Activated T-cell treated with anti-CD3 and anti-CD28 coated beads, Interleukin-2, amount 50 U/mL, for 4 hours (primary cell): ENCODE measurements at regions not wholly inside any gene's neighbourhood (a gene's known extent, or its start where the extent isn't known, plus 50 kb on each side); places are given as distances from the start of the nearest gene placed in this dataset.
"Not testable (repeated sequence)": the region's sequence is repeated elsewhere in the genome, so short reads cannot be mapped to it uniquely, and the experiment has no call there.

Experiments
- ATAC-seq, 2 donors: fragments of 200-7000 bp; cut with Tn5 transposase; one replicate each; pipeline ENCODE4 v1.10.0; 2021
- DNase-seq: peaks from one replicate; pipeline ENCODE4 v3.0.0-alpha.2; 2020
- H3K27me3 Mint-ChIP-seq: one replicate; pipeline ENCODE4 v1.8.0; 2021; ENCODE audit warnings: low read depth, mixed read lengths
- H3K36me3 Mint-ChIP-seq: one replicate; pipeline ENCODE4 v1.8.0; 2022; ENCODE audit warnings: mixed read lengths; ENCODE audit not compliant: insufficient read depth
- H3K4me1 Mint-ChIP-seq: one replicate; pipeline ENCODE4 v1.8.0; 2021; ENCODE audit warnings: low read depth, mixed read lengths
- H3K4me3 Mint-ChIP-seq: one replicate; pipeline ENCODE4 v1.8.0; 2021; ENCODE audit warnings: mild to moderate bottlenecking, moderate library complexity, mixed read lengths
- H3K9me3 Mint-ChIP-seq: one replicate; pipeline ENCODE4 v1.8.0; 2021; ENCODE audit warnings: mixed read lengths

DNA sequence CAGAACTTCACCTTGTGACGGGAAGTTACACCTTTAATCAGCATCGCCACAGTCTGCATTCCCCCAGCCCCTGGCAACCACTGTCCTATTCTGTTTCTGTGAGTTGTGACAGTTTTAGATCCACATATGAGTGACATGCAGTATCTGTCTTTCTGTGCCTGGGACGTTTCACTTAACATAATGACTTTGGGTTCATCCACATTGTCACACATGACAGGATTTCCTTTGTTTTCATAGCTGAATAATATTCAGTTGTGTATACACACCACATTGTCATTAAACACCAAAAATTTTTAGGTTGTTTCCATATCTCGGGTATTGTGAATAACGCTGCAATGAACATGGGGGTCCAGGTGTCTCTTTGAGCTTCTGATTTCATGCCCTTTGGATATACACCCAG is 62.6 kb upstream of the BDH1 start:
- H3K9me3 Mint-ChIP-seq, H3K27me3 Mint-ChIP-seq, H3K4me3 Mint-ChIP-seq, DNase-seq, ATAC-seq, H3K4me1 Mint-ChIP-seq: not testable (repeated sequence)
- H3K36me3 Mint-ChIP-seq, result peaks cover 52% of the 10 kb centered on the region

DNA sequence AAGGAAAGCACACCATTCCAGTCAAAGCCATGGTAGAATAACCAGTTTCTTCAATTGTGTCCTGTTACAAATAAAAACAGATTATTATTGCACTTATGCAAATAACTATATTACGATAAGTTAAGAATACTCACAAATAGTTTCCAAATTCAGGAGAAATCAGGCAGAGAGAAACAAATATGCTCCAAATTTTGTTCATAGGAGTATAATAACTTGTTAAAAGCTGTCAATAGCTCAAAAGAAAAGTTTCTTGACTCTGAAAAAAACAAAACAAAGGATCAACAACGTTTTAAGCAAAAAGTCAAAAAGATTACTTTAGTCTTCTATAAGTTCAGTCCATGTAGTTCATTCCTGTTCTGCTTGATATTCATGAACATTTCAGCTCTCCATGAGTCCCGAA is 59.7 kb upstream of the BDH1 start:
- Mint-ChIP-seq H3K9me3 (peaks cover 10% of the 10 kb centered on the region), H3K4me1 (peaks cover 15% of the 10 kb centered on the region), H3K36me3 (peaks cover 54% of the 10 kb centered on the region), H3K4me3 (no peak overlapping the region), H3K27me3 (no peaks in the 10 kb centered on the region)
- ATAC-seq (no peak), DNase-seq (no peak)

DNA sequence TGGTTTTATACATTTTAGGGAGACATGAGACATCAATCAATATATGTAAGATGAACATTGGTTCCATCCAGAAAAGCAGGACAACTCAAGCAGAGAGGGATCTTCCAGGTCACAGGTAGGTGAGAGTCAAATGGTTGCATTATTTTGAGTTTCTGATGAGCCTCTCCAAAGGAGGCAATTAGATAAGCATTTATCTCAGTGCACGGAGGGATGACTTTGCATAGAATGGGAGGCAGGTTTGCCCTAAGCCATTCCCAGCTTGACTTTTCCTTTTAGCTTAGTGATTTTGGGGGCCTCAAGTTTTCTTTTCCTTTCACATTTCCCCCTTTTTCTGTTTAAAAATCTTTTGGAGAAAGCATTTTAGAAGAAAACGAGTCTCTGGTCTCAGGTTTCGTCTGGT is 58.4 kb upstream of the BDH1 start:
- not testable (repeated sequence) for H3K4me3 Mint-ChIP-seq, H3K9me3 Mint-ChIP-seq, H3K27me3 Mint-ChIP-seq, ATAC-seq, DNase-seq
- Mint-ChIP-seq H3K36me3 (peaks cover 56% of the 10 kb centered on the region), H3K4me1 (peaks cover 17% of the 10 kb centered on the region)

DNA sequence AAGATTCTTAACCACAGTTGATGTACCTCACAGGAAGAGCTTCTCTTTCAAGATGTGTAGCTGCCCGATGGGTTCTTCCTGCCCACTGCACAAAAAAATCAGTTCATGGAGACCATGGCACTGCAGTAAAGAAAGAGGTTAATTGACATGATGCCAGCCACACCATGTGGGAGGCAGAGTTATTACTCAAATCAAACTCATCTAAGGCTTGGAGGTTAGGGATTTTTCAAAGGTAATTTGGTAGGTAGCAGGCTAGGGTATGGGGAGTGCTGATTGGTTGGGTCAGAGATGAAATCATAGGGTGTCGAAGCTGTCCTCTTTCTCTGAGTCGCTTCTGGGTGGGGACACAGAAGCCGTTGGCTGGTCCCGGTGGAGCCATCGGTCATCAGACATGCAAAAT is 57.4 kb upstream of the BDH1 start:
- Mint-ChIP-seq H3K4me3 (no peak overlapping the region), H3K36me3 (peaks cover 54% of the 10 kb centered on the region)

DNA sequence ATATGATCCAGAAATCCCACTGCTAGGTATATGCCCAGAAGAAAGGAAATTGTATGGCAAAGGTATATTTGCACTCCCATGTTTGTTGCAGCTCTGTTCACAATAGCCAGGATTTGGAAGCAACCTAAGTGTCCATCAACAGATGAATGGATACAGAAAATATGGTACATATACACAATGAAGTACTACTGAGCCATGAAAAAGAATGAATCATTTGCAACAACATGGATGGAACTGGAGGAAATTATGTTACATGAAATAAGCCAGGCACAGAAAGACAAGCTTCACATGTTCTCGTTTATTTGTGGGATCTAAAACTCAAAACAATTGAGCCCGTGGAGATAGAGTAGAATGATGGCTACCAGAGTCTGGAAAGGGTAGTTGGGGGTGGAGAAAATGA is 55.5 kb upstream of the BDH1 start:
- peaks cover 17% of the 10 kb centered on the region for H3K4me1 Mint-ChIP-seq
- ATAC-seq (no peak), DNase-seq (no peak)
- no peaks in the 10 kb centered on the region for H3K27me3 Mint-ChIP-seq
- H3K4me3 Mint-ChIP-seq, result no peak overlapping the region
- H3K36me3 Mint-ChIP-seq, result peaks cover 47% of the 10 kb centered on the region
- peaks cover 10% of the 10 kb centered on the region for H3K9me3 Mint-ChIP-seq

More for the DNA sequence above, 57.4 kb upstream of the BDH1 start:
- DNase-seq (peak; percentile 18), ATAC-seq (peak; percentile 97 to 98)
- peaks cover 17% of the 10 kb centered on the region for H3K4me1 Mint-ChIP-seq
- no peaks in the 10 kb centered on the region for H3K27me3 Mint-ChIP-seq
- peaks cover 10% of the 10 kb centered on the region for H3K9me3 Mint-ChIP-seq

DNA sequence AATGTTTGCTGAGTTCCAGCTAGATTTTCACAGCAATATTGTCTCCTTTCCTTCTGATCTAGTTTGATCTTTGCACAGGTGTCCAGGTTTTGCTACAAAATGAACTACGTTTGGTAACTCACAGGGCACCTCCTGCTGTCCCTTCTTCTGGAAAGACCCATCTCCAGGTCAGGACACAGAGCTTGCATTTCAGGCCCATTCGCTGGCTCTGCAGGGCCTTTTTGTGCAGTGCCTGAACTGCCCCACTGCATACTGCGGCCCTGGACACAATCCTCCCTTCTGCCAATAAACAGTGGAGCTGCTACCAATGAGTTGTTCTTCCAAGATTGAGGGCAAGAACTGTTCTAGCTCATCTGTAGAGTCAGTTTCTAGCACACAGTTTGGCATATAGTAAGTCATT is 50.7 kb upstream of the BDH1 start:
- no peaks in the 10 kb centered on the region for H3K9me3 Mint-ChIP-seq
- no peak overlapping the region for H3K4me3 Mint-ChIP-seq

More for the DNA sequence above, 50.7 kb upstream of the BDH1 start:
- H3K27me3 Mint-ChIP-seq, result no peaks in the 10 kb centered on the region
- DNase-seq (no peak), ATAC-seq (no peak)
- H3K4me1 Mint-ChIP-seq, result peaks cover 6% of the 10 kb centered on the region
- peaks cover 20% of the 10 kb centered on the region for H3K36me3 Mint-ChIP-seq
